Ovary (tissue), 7 donors: ENCODE measurements at regions not wholly inside any gene's neighbourhood (a gene's known extent, or its start where the extent isn't known, plus 50 kb on each side); places are given as distances from the start of the nearest gene placed in this dataset.

Source experiments
- DNase-seq, 5 donors: peaks; one replicate each; pipeline ENCODE4 v3.0.0-alpha.2; 2019 to 2020
- H3K27ac ChIP-seq, 2 donors: fragments of 200-600 bp; one replicate each; pipeline versions ENCODE4 v1.5.1 to v1.8.0; 2019 to 2022
- H3K27me3 ChIP-seq: fragments of 200-600 bp; one replicate; pipeline ENCODE4 v1.8.0; 2022
- H3K36me3 ChIP-seq: fragments of 200-600 bp; sonication (generic); one replicate; pipeline ENCODE4 v1.5.1; 2019
- H3K4me1 ChIP-seq: one replicate; pipeline ENCODE4 v1.8.1; 2013; ENCODE audit warnings: mild to moderate bottlenecking, moderate library complexity; ENCODE audit not compliant: insufficient read depth
- H3K4me3 ChIP-seq: fragments of 200-600 bp; sonication (generic); one replicate; pipeline ENCODE4 v1.5.1; 2017
- H3K9me3 ChIP-seq, 2 donors: fragments of 200-600 bp in 1 of 2; sonication (generic) in 1 of 2; one replicate each; pipeline versions ENCODE4 v1.5.1 to v1.8.1; 2013 to 2019; ENCODE audit warnings: mild to moderate bottlenecking in 1 of 2, moderate library complexity in 1 of 2
- CTCF ChIP-seq, 3 donors: fragments of 450-650 bp in 2 of 3; fragments of 200-600 bp in 1 of 3; IDR thresholded peaks; one replicate each; pipeline versions ENCODE4 v1.5.1 to v1.8.0; 2016 to 2022; ENCODE audit warnings: antibody characterized with exemption in 3 of 3, mild to moderate bottlenecking in 1 of 3
- EP300 ChIP-seq: sonication (generic); formaldehyde crosslinking; IDR thresholded peaks from one replicate; pipeline ENCODE4 v1.6.1; 2017; ENCODE audit warnings: antibody characterized with exemption
- POLR2A ChIP-seq: fragments of 450-650 bp; IDR thresholded peaks from one replicate; pipeline ENCODE4 v1.6.1; 2017; ENCODE audit warnings: antibody characterized with exemption, mild to moderate bottlenecking, moderate library complexity
- WGBS, 3 donors: extraction: QIAGEN DNeasy Blood & Tissue Kit in 1 of 3; methylation state at CpG; one replicate each; pipeline versions ENCODE4 v1.1.5 to v1.1.7; 2013 to 2017; 5-methylcytosine and 5-hydroxymethylcytosine counted together
- intact Hi-C, 4 donors: fragments of 100-400 bp; cut with DNase I; formaldehyde crosslinking; loops; one replicate each; pipeline versions ENCODE4 v1.11.0 to v1.15.1; 2022 to 2023
- donor health status: DM: no; HTN: no; CAD: no; lungs with moderate emphysema.
- donor health status: DM: no; HTN: no; CAD: no.
- donor health status: Bipolar disorder and iron deficiency.
- donor health status: DM: no; HTN: no; CAD: no.
- donor health status: DM: yes; HTN: yes; CAD: no.

DNA sequence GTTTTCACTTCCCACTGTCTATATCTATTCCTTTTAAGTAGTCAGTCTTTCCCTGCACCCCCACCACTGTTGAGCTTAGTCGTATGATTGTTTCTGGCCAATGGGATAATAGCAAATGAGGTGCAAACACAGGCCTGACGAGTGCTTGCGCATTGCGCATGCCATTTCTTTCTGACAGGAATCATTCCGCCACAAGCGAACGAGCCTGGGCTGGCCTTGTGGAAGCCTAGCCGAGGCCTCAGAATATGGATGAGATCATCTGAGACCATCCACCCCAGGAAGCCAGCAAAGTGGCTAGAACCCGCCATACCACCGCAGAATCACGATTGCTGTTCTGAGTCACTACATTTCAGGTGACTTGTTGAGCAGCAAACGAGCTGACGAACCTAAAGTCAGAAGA is 52.2 kb upstream of the PRL start:
- Histone ChIP-seq H3K27ac (no peak overlapping the region), H3K36me3 (no peaks in the 10 kb centered on the region), H3K9me3 (no peaks in the 10 kb centered on the region), H3K4me3 (no peak overlapping the region), H3K4me1 (no peaks in the 10 kb centered on the region), H3K27me3 (no peaks in the 10 kb centered on the region)
- no peak for TF ChIP-seq CTCF (IDR thresholded peaks at IDR 0.05)
- TF ChIP-seq POLR2A, result no peak
- intact Hi-C loops, result no loop called here
- no peak for DNase-seq
- WGBS, 3 donors, result 96 to 98% (median 97%) methylated on average over 13 of the region's 13 CpGs

GRCh38 chr6:22349528-22349927 is 52.7 kb upstream of the PRL start:
- no peak for TF ChIP-seq POLR2A
- TF ChIP-seq EP300, result no peak
- no peak for TF ChIP-seq CTCF (IDR thresholded peaks at IDR 0.05)
- no peaks in the 10 kb centered on the region for H3K36me3 ChIP-seq
- H3K4me1 ChIP-seq, result no peaks in the 10 kb centered on the region
- intact Hi-C loops, result no loop called here
- no peak overlapping the region for H3K27ac ChIP-seq
- no peak for DNase-seq
- H3K9me3 ChIP-seq, result no peaks in the 10 kb centered on the region
- no peaks in the 10 kb centered on the region for H3K27me3 ChIP-seq
- H3K4me3 ChIP-seq, result no peak overlapping the region

DNA sequence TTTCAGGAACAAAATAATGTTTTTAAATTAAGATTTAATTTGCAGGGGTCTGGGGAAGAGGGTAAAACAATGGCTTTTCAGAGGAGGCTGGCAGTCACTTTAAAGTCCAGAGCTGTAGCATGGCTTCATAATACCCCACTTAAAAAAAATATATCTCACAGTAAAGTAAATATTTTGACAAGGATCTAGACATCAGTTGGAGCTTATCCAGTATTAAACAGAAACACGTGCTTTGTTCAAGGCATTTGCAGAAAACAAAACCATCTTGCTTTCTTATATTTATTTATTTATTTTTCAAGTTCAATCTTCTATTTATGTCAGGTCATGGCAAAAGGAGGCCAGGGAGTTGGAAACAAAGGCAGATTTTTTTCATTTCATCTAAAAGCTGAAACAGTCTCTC is 53.3 kb upstream of the PRL start:
- Histone ChIP-seq H3K27ac (no peak overlapping the region), H3K4me3 (no peak overlapping the region), H3K27me3 (no peaks in the 10 kb centered on the region), H3K4me1 (no peaks in the 10 kb centered on the region), H3K9me3 (no peaks in the 10 kb centered on the region), H3K36me3 (no peaks in the 10 kb centered on the region)
- WGBS, 3 donors, result 6 to 18% (median 7%) methylated on average over 1 of the region's 1 CpG
- no peak for DNase-seq
- intact Hi-C loops, result no loop called here
- no peak for TF ChIP-seq POLR2A
- TF ChIP-seq EP300, result no peak
- TF ChIP-seq CTCF (IDR thresholded peaks at IDR 0.05), result no peak

DNA sequence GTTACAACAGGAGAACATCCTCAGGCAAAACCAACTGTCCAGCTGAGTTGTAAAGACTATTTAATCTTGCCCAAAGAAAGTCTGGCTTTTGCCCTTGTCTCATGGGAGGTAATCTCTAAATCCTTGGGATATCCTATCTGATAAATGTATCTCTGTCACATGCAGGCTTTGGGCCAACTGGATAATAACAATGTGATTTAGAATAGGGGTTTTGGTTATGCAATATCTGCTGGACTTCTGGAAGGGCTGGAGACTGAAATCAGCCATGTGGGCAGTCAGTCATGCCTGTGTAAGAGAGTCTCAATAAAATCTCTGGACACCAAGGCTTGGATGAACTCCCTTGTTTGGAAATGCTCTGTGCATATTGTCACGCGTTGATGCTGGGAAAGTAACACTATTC is 56.3 kb upstream of the PRL start:
- Histone ChIP-seq H3K4me3 (no peak overlapping the region), H3K4me1 (no peaks in the 10 kb centered on the region), H3K27ac (no peak overlapping the region), H3K9me3 (no peaks in the 10 kb centered on the region), H3K27me3 (no peaks in the 10 kb centered on the region), H3K36me3 (no peaks in the 10 kb centered on the region)
- no peak for DNase-seq
- WGBS, 3 donors, result 96 to 99% (median 97%) methylated on average over 2 of the region's 2 CpGs
- TF ChIP-seq EP300 (no peak), CTCF (IDR thresholded peaks at IDR 0.05) (no peak), POLR2A (no peak)
- intact Hi-C loops, result no loop called here
